SK-N-SH (cell line): ENCODE measurements at regions not wholly inside any gene's neighbourhood (a gene's known extent, or its start where the extent isn't known, plus 50 kb on each side); places are given as distances from the start of the nearest gene placed in this dataset.

Source experiments
- CTCF ChIA-PET: fragments of 300-600, 350-600 bp; formaldehyde crosslinking; extraction: SDS; loops from one replicate; lab custom pipeline; 2021; lab: Yijun Ruan, JAX
- POLR2A ChIA-PET: fragments of 350-600 bp; sonication (Branson Sonifier 250); formaldehyde crosslinking; extraction: SDS; loops from one replicate; lab custom pipeline; 2020; ENCODE audit warnings: antibody characterized with exemption, inconsistent platforms; lab: Yijun Ruan, JAX
- DNase-seq: peaks from one replicate; pipeline ENCODE4 v3.0.0; 2012
- H2AFZ ChIP-seq: fragments of 200-600 bp; sonication (generic); 2 replicates; pipeline ENCODE4 v1.8.1; 2016; ENCODE audit warnings: antibody characterized with exemption, mild to moderate bottlenecking, low read depth
- H3F3A ChIP-seq: fragments of 200-600 bp; sonication (generic); replicated peaks from 2 replicates; pipeline ENCODE3; 2016; ENCODE audit warnings: antibody characterized with exemption, mild to moderate bottlenecking; ENCODE audit not compliant: insufficient read depth
- H3K27ac ChIP-seq, 2 experiments: fragments of 200-500 bp in 1 of 2; fragments of 200-600 bp in 1 of 2; sonication (Bioruptor generic) in 1 of 2; sonication (generic), shearing (Covaris generic) in 1 of 2; 2 replicates each; pipeline versions ENCODE4 v1.5.1 to v1.6.1; 2014 to 2016; ENCODE audit warnings: low read depth in 2 of 2, inconsistent platforms in 1 of 2, low read length in 1 of 2, mild to moderate bottlenecking in 1 of 2, mixed read lengths in 1 of 2
- H3K27me3 ChIP-seq: fragments of 200-600 bp; sonication (generic), shearing (Covaris generic); 2 replicates; pipeline ENCODE4 v1.6.1; 2016; ENCODE audit warnings: mixed run types; ENCODE audit not compliant: insufficient read depth
- H3K36me3 ChIP-seq, 2 experiments: fragments of 200-500 bp in 1 of 2; fragments of 200-600 bp in 1 of 2; sonication (Bioruptor generic) in 1 of 2; sonication (generic) in 1 of 2; replicated peaks in 1 of 2; 2 replicates each; pipeline versions ENCODE3 to v1.5.1; 2014 to 2016; ENCODE audit warnings: low read length in 1 of 2, mild to moderate bottlenecking in 1 of 2; ENCODE audit not compliant: insufficient read depth in 2 of 2, control insufficient read depth in 1 of 2
- H3K4me1 ChIP-seq, 2 experiments: fragments of 200-500 bp in 1 of 2; fragments of 200-600 bp in 1 of 2; sonication (Bioruptor generic) in 1 of 2; sonication (generic), shearing (Covaris generic) in 1 of 2; 2 replicates each; pipeline versions ENCODE4 v1.5.1 to v1.6.1; 2014 to 2016; ENCODE audit warnings: low read depth in 1 of 2, low read length in 1 of 2, mixed run types in 1 of 2; ENCODE audit not compliant: insufficient read depth in 2 of 2, control insufficient read depth in 1 of 2
- H3K4me2 ChIP-seq: fragments of 200-600 bp; sonication (generic), shearing (Covaris generic); 2 replicates; pipeline ENCODE4 v1.6.1; 2017; ENCODE audit warnings: mixed run types
- H3K4me3 ChIP-seq, 2 experiments: fragments of 200-500 bp in 1 of 2; fragments of 200-600 bp in 1 of 2; sonication (Bioruptor generic) in 1 of 2; sonication (generic), shearing (Covaris generic) in 1 of 2; 2 replicates each; pipeline versions ENCODE4 v1.5.1 to v1.8.1; 2014 to 2016; ENCODE audit warnings: low read depth in 2 of 2, inconsistent platforms in 1 of 2, low read length in 1 of 2, mild to moderate bottlenecking in 1 of 2, mixed read lengths in 1 of 2, moderate library complexity in 1 of 2
- H3K79me2 ChIP-seq: fragments of 200-600 bp; sonication (generic); 2 replicates; pipeline ENCODE4 v1.8.1; 2017; ENCODE audit warnings: mild to moderate bottlenecking; ENCODE audit not compliant: insufficient read depth
- H3K9ac ChIP-seq: fragments of 200-600 bp; sonication (generic); 2 replicates; pipeline ENCODE4 v1.6.1; 2017; ENCODE audit warnings: mixed run types
- H3K9me2 ChIP-seq: fragments of 200-600 bp; sonication (generic); 2 replicates; pipeline ENCODE4 v1.6.1; 2017; ENCODE audit warnings: mixed run types
- H3K9me3 ChIP-seq: fragments of 200-600 bp; sonication (generic); 2 replicates; pipeline ENCODE4 v1.6.1; 2017; ENCODE audit warnings: mixed run types, mild to moderate bottlenecking, moderate library complexity
- H4K20me1 ChIP-seq: fragments of 200-600 bp; sonication (generic); 2 replicates; pipeline ENCODE4 v1.6.1; 2017; ENCODE audit warnings: mild to moderate bottlenecking, mixed run types; ENCODE audit not compliant: insufficient read depth
- CHD2 ChIP-seq: fragments of 150-350 bp; IDR thresholded peaks from 2 replicates; pipeline ENCODE4 v1.6.1; 2018; ENCODE audit warnings: low read length; ENCODE audit not compliant: partially characterized antibody
- CTCF ChIP-seq: fragments of 200-600 bp; sonication (generic); IDR thresholded peaks from 2 replicates; pipeline ENCODE4 v1.6.1; 2017; ENCODE audit warnings: antibody characterized with exemption, mild to moderate bottlenecking, moderate library complexity
- EP300 ChIP-seq, 2 experiments: IDR thresholded peaks; 2 replicates each; pipeline versions ENCODE4 v1.4.0 to v1.6.1; 2012; ENCODE audit warnings: borderline replicate concordance in 1 of 2, low read depth in 1 of 2, low read length in 1 of 2
- FOSL2 ChIP-seq: IDR thresholded peaks from 2 replicates; pipeline ENCODE4 v1.4.0; 2012; ENCODE audit warnings: low read depth, mild to moderate bottlenecking, moderate library complexity, borderline replicate concordance
- FOXJ3 ChIP-seq: sonication (generic); formaldehyde crosslinking; IDR thresholded peaks from 2 replicates; pipeline ENCODE4 v1.5.1; 2020; ENCODE audit warnings: mild to moderate bottlenecking, missing genetic modification reagents
- FOXM1 ChIP-seq: IDR thresholded peaks from 2 replicates; pipeline ENCODE4 v1.4.0; 2012; ENCODE audit warnings: low read depth, mild to moderate bottlenecking
- GABPA ChIP-seq: IDR thresholded peaks from 2 replicates; pipeline ENCODE4 v1.4.0; 2012; ENCODE audit warnings: low read depth, mild to moderate bottlenecking
- GATA2 ChIP-seq: sonication (generic); formaldehyde crosslinking; IDR thresholded peaks from 2 replicates; pipeline ENCODE4 v1.5.0; 2020; ENCODE audit warnings: mild to moderate bottlenecking, missing genetic modification reagents
- IRF3 ChIP-seq: fragments of 150-350 bp; IDR thresholded peaks from 2 replicates; pipeline ENCODE4 v1.6.1; 2016; ENCODE audit warnings: mild to moderate bottlenecking, low read depth, low read length
- JUND ChIP-seq: IDR thresholded peaks from 2 replicates; pipeline ENCODE4 v1.4.0; 2012
- MAX ChIP-seq: IDR thresholded peaks from 2 replicates; pipeline ENCODE4 v1.4.0; 2012; ENCODE audit warnings: low read depth
- MEF2A ChIP-seq: IDR thresholded peaks from 2 replicates; pipeline ENCODE4 v1.4.0; 2012; ENCODE audit warnings: low read depth, borderline replicate concordance
- NFIC ChIP-seq: IDR thresholded peaks from 2 replicates; pipeline ENCODE4 v1.4.0; 2012; ENCODE audit warnings: borderline replicate concordance
- NRF1 ChIP-seq: IDR thresholded peaks from 2 replicates; pipeline ENCODE4 v1.6.1; 2012; ENCODE audit warnings: low read depth, mild to moderate bottlenecking, low read length
- POLR2AphosphoS5 ChIP-seq: IDR thresholded peaks from 2 replicates; pipeline ENCODE4 v1.6.1; 2012; ENCODE audit warnings: low read depth, low read length
- RAD21 ChIP-seq: IDR thresholded peaks from 2 replicates; pipeline ENCODE4 v1.6.1; 2012; ENCODE audit warnings: mild to moderate bottlenecking, low read length
- REST ChIP-seq: IDR thresholded peaks from 2 replicates; pipeline ENCODE4 v1.6.1; 2012; ENCODE audit warnings: mild to moderate bottlenecking, low read depth, low read length, moderate library complexity
- RXRA ChIP-seq: IDR thresholded peaks from 2 replicates; pipeline ENCODE4 v1.4.0; 2012; ENCODE audit warnings: low read depth, mild to moderate bottlenecking, borderline replicate concordance
- SMC3 ChIP-seq: IDR thresholded peaks from 2 replicates; pipeline ENCODE4 v1.6.1; 2012; ENCODE audit warnings: low read depth, low read length, improper control_type of control experiment
- TCF12 ChIP-seq: IDR thresholded peaks from 2 replicates; pipeline ENCODE4 v1.4.0; 2012
- TEAD4 ChIP-seq: IDR thresholded peaks from 2 replicates; pipeline ENCODE4 v1.4.0; 2012; ENCODE audit warnings: mild to moderate bottlenecking, borderline replicate concordance; ENCODE audit not compliant: insufficient read depth
- YY1 ChIP-seq: IDR thresholded peaks from 2 replicates; pipeline ENCODE4 v1.4.0; 2012; ENCODE audit warnings: low read depth, mild to moderate bottlenecking
- WGBS: methylation state at CpG from one replicate; pipeline ENCODE4 v1.1.6; 2017; ENCODE audit warnings: low lambda C conversion rate; 5-methylcytosine and 5-hydroxymethylcytosine counted together

GRCh38 chr10:56068040-56068439, 293.0 kb downstream of the ZWINT start:
- no peak overlapping the region for H3K27ac ChIP-seq
- H3K36me3 ChIP-seq: no peaks in the 10 kb centered on the region
- CTCF ChIA-PET: no interaction called here
- DNase-seq: no peak
- no peaks in the 10 kb centered on the region for H4K20me1 ChIP-seq
- H3K79me2 ChIP-seq: no peaks in the 10 kb centered on the region
- H3K27me3 ChIP-seq: no peaks in the 10 kb centered on the region
- no peak overlapping the region for H3K4me3 ChIP-seq
- no peak overlapping the region for H2AFZ ChIP-seq
- 33% methylated on average over 2 of the region's 2 CpGs for WGBS
- H3K9me2 ChIP-seq: no peaks in the 10 kb centered on the region
- H3K4me2 ChIP-seq: no peak overlapping the region
- no peaks in the 10 kb centered on the region for H3K9me3 ChIP-seq
- no peaks in the 10 kb centered on the region for H3K4me1 ChIP-seq
- no peaks in the 10 kb centered on the region for H3F3A ChIP-seq
- POLR2A ChIA-PET: no interaction called here
- H3K9ac ChIP-seq: no peak overlapping the region
- TF ChIP-seq RXRA: no peak
- no peak for TF ChIP-seq GATA2
- no peak for TF ChIP-seq TCF12
- no peak for TF ChIP-seq FOSL2
- TF ChIP-seq FOXJ3 (CRISPR knock-in tag): no peak
- TF ChIP-seq IRF3: no peak
- no peak for TF ChIP-seq RAD21
- TF ChIP-seq FOXM1: no peak
- TF ChIP-seq YY1: no peak
- TF ChIP-seq MAX: no peak
- TF ChIP-seq TEAD4: no peak
- TF ChIP-seq JUND: no peak

- no peak overlapping the region for H3K9ac ChIP-seq
- H3F3A ChIP-seq: no peaks in the 10 kb centered on the region
- POLR2A ChIA-PET: no interaction called here
- H2AFZ ChIP-seq: no peak overlapping the region
- CTCF ChIA-PET: no interaction called here
- no peaks in the 10 kb centered on the region for H3K4me1 ChIP-seq
- H3K9me2 ChIP-seq: no peaks in the 10 kb centered on the region
- DNase-seq: no peak
- TF ChIP-seq FOXM1 (no peak), NFIC (no peak), MEF2A (no peak), EP300 (IDR thresholded peaks at IDR 0.05; ENCODE audit: borderline replicate concordance in 1 of 2, low read depth in 1 of 2, low read length in 1 of 2) (no peak), GABPA (no peak), NRF1 (no peak), POLR2AphosphoS5 (no peak), CHD2 (no peak), TEAD4 (no peak), FOSL2 (no peak), YY1 (no peak), IRF3 (no peak), SMC3 (no peak), RAD21 (no peak), CTCF (no peak), REST (no peak)
- H3K27ac ChIP-seq: no peak overlapping the region
- no peak overlapping the region for H3K4me2 ChIP-seq
- no peak overlapping the region for H3K4me3 ChIP-seq
- H3K79me2 ChIP-seq: no peaks in the 10 kb centered on the region
- no peaks in the 10 kb centered on the region for H3K9me3 ChIP-seq
- whole genome bisulfite sequencing: 25% methylated on average over 1 of the region's 1 CpG
- no peaks in the 10 kb centered on the region for H4K20me1 ChIP-seq
- no peaks in the 10 kb centered on the region for H3K36me3 ChIP-seq
- no peaks in the 10 kb centered on the region for H3K27me3 ChIP-seq
Observed at GRCh38 chr10:56063642-56064041, 297.4 kb downstream of the ZWINT start.
